ENCODE measurements at regions not wholly inside any gene's neighbourhood (a gene's known extent, or its start where the extent isn't known, plus 50 kb on each side); places are given as distances from the start of the nearest gene placed in this dataset.

GRCh38 chr4:102163404-102164140, 181.7 kb downstream of the SLC39A8 start:
- Histone ChIP-seq H3K4me3 (no peak overlapping the region), H3K27ac (no peak overlapping the region), H3K27me3 (no peaks in the 10 kb centered on the region), H3K36me3 (no peaks in the 10 kb centered on the region), H3K9me3 (no peaks in the 10 kb centered on the region), H3K4me1 (no peaks in the 10 kb centered on the region)
- DNase-seq, result no peak
- ATAC-seq, result no peak
- TF ChIP-seq, protein P1, sequence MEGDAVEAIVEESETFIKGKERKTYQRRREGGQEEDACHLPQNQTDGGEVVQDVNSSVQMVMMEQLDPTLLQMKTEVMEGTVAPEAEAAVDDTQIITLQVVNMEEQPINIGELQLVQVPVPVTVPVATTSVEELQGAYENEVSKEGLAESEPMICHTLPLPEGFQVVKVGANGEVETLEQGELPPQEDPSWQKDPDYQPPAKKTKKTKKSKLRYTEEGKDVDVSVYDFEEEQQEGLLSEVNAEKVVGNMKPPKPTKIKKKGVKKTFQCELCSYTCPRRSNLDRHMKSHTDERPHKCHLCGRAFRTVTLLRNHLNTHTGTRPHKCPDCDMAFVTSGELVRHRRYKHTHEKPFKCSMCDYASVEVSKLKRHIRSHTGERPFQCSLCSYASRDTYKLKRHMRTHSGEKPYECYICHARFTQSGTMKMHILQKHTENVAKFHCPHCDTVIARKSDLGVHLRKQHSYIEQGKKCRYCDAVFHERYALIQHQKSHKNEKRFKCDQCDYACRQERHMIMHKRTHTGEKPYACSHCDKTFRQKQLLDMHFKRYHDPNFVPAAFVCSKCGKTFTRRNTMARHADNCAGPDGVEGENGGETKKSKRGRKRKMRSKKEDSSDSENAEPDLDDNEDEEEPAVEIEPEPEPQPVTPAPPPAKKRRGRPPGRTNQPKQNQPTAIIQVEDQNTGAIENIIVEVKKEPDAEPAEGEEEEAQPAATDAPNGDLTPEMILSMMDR (IDR thresholded peaks at IDR 0.05), result no peak
- intact Hi-C loops (cut with DNase I), result no loop called here

GRCh38 chr4:102157984-102158383, 187.3 kb downstream of the SLC39A8 start:
- ATAC-seq (no peak), DNase-seq (no peak)
- Histone ChIP-seq H3K9me3 (no peaks in the 10 kb centered on the region), H3K4me3 (no peak overlapping the region), H3K4me1 (no peaks in the 10 kb centered on the region), H3K36me3 (no peaks in the 10 kb centered on the region), H3K27ac (no peak overlapping the region), H3K27me3 (no peaks in the 10 kb centered on the region)
- intact Hi-C loops (cut with DNase I), result no loop called here
- TF ChIP-seq, protein P1 (IDR thresholded peaks at IDR 0.05), result no peak

- H3K4me3 ChIP-seq, result no peak overlapping the region
- intact Hi-C loops (cut with DNase I), result no loop called here
- TF ChIP-seq, protein P1 (IDR thresholded peaks at IDR 0.05), result no peak
- DNase-seq (no peak), ATAC-seq (no peak)
- H3K4me1 ChIP-seq, result no peaks in the 10 kb centered on the region
- no peaks in the 10 kb centered on the region for H3K9me3 ChIP-seq
- no peak overlapping the region for H3K27ac ChIP-seq
- no peaks in the 10 kb centered on the region for H3K27me3 ChIP-seq
- no peaks in the 10 kb centered on the region for H3K36me3 ChIP-seq
These were observed 191.9 kb downstream of the SLC39A8 start for GRCh38 chr4:102153391-102153790.

DNA sequence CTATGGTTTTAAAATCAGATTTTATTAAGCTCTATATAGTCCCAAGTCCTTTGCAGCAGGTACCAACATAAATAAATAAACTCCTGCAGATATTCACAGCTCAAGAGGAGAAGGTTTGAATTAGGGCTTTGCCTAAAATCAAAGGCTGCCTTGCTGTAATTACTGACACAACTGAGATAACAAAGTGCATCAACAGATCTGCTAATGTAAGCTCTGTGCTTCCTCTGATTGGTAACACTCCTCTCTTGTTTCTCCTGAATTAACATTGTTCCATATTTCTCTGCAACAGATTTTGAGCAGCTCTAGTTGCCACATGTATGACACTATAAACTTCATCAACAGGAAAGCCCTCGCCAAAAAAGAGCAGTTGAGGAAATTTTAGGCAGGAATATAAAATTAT, 193.6 kb downstream of the SLC39A8 start:
- Histone ChIP-seq H3K4me1 (no peaks in the 10 kb centered on the region), H3K36me3 (no peaks in the 10 kb centered on the region), H3K27me3 (no peaks in the 10 kb centered on the region), H3K9me3 (no peaks in the 10 kb centered on the region), H3K4me3 (no peak overlapping the region), H3K27ac (no peak overlapping the region)
- ATAC-seq (no peak), DNase-seq (no peak)
- intact Hi-C loops (cut with DNase I), result no loop called here
- TF ChIP-seq, protein P1 (IDR thresholded peaks at IDR 0.05), result no peak

DNA sequence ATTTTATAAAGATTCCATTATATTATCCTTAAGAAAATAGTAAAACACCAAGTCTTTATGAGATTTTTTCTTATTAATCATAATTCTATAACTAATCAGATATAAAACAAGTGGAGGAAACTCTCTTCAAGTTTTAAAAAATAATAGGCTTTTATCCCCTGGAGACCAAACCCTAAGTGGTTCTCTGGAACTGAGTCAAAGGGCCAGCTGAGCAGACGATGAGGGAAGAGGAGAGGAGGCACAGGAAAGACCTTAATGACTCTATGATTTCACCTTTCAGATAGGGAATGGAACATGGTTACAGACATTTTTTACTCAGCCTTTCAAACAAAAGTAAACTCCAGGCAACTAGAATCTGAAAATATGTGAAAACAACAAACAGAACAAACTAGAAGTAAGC, 201.8 kb downstream of the SLC39A8 start:
- ATAC-seq, result no peak
- Histone ChIP-seq H3K27me3 (no peaks in the 10 kb centered on the region), H3K36me3 (no peaks in the 10 kb centered on the region), H3K4me1 (no peaks in the 10 kb centered on the region), H3K9me3 (no peaks in the 10 kb centered on the region), H3K27ac (no peak overlapping the region), H3K4me3 (no peak overlapping the region)
- intact Hi-C loops (cut with DNase I), result no loop called here
- TF ChIP-seq, protein P1 (IDR thresholded peaks at IDR 0.05), result no peak
- DNase-seq, result no peak
